HFF-Myc (cell line): ENCODE measurements at regions not wholly inside any gene's neighbourhood (a gene's known extent, or its start where the extent isn't known, plus 50 kb on each side); places are given as distances from the start of the nearest gene placed in this dataset.
"Not testable (repeated sequence)": the region's sequence is repeated elsewhere in the genome, so short reads cannot be mapped to it uniquely, and the experiment has no call there.

Experiments
- DNase-seq: peaks from one replicate; pipeline ENCODE4 v3.0.0-alpha.2; 2011; ENCODE audit warnings: low read depth; ENCODE audit errors: extremely low read depth
- H3K4me3 ChIP-seq: replicated peaks from 2 replicates; pipeline ENCODE4 v1.5.1; 2011; ENCODE audit warnings: low read depth, mild to moderate bottlenecking, control low read depth, low read length
- CTCF ChIP-seq: IDR thresholded peaks from 2 replicates; pipeline ENCODE4 v1.5.1; 2012; ENCODE audit warnings: mild to moderate bottlenecking, low read depth, low read length, control low read depth; ENCODE audit errors: missing control alignments

DNA sequence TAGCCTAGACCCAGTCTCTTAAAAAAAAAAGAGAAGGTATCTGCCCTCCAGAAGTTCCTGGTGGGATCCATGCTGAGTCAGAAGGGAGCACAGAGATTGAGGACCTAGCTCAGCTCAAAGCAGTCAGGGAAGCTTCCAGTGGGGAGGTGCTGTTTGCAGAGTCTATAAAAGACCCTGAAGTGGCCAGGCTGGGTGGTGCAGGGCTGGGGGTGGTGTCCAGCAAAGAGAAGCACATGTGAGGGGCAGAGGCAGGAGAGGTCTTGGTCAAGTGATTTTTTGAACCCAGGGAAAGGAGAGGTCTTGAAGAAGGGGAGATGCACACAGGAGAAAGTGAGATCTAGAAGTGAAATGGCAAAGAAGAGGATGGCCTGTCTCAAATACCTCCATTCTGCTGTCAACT, 130.4 kb upstream of the PODXL start:
- H3K4me3 ChIP-seq: no peak overlapping the region
- TF ChIP-seq CTCF: no peak
- DNase-seq: no peak

GRCh38 chr7:131683536-131684125, 127.2 kb upstream of the PODXL start:
- no peak for TF ChIP-seq CTCF
- no peak overlapping the region for H3K4me3 ChIP-seq
- no peak for DNase-seq

- no peak for TF ChIP-seq CTCF
- H3K4me3 ChIP-seq: no peak overlapping the region
- no peak for DNase-seq
Observed at GRCh38 chr7:131681961-131682360, 125.5 kb upstream of the PODXL start.

DNA sequence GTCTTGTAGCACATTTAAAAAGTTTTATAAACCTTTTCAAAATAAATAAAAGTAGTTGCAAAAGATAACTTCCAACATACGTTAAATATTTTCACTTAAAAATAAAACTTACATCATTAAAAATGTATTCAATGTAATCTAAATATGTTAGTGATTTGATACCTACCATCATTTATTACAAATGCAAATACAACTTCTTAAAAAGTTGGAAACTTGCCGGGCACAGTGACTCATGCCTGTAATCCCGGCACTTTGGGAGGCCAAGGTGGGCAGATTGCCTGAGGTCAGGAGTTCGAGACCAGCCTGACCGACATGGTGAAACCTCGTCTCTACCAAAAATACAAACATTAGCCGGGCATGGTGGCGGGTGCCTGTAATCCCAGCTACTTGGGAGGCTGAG, 122.6 kb upstream of the PODXL start:
- DNase-seq, H3K4me3 ChIP-seq: not testable (repeated sequence)

DNA sequence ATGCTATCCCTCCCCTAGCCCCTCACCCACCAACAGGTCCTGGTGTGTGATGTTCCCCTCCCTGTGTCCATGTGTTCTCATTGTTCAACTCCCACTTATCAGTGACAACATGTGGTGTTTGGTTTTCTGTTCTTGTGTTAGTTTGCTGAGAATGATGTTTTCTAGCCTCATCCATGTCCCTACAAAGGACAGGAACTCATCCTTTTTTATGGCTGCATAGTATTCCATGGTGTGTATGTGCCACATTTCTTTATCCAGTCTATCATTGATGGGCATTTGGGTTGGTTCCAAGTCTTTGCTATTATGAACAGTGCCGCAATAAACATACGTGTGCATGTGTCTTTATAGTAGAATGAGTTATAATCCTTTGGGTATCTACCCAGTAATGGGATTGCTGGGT, 120.4 kb upstream of the PODXL start:
- not testable (repeated sequence) for DNase-seq, H3K4me3 ChIP-seq

GRCh38 chr7:131674131-131674530, 117.7 kb upstream of the PODXL start:
- no peak for TF ChIP-seq CTCF
- no peak for DNase-seq
- H3K4me3 ChIP-seq: no peak overlapping the region

- DNase-seq: no peak
- no peak for TF ChIP-seq CTCF
- H3K4me3 ChIP-seq: no peak overlapping the region
Observed at GRCh38 chr7:131673576-131673975, 117.1 kb upstream of the PODXL start.

- no peak for DNase-seq
- TF ChIP-seq CTCF: no peak
- H3K4me3 ChIP-seq: no peak overlapping the region
Observed at GRCh38 chr7:131670406-131670805, 114.0 kb upstream of the PODXL start.
